Body of pancreas (tissue), 4 donors: ENCODE measurements at regions not wholly inside any gene's neighbourhood (a gene's known extent, or its start where the extent isn't known, plus 50 kb on each side); places are given as distances from the start of the nearest gene placed in this dataset.

Experiments used
- POLR2A ChIP-seq, 3 donors: fragments of 450-650 bp; IDR thresholded peaks; one replicate each; pipeline ENCODE4 v1.6.1; 2016; ENCODE audit warnings: antibody characterized with exemption in 3 of 3, mild to moderate bottlenecking in 2 of 3
- TF ChIP-seq, protein P1 (sequence below), 7 experiments: fragments of 450-650 bp in 4 of 7; fragments of 200-600 bp in 3 of 7; sonication (generic) in 3 of 7; IDR thresholded peaks; one replicate each; pipeline ENCODE4 v1.5.1; 2016 to 2019; ENCODE audit warnings: antibody characterized with exemption in 7 of 7

- TF ChIP-seq, protein P1, sequence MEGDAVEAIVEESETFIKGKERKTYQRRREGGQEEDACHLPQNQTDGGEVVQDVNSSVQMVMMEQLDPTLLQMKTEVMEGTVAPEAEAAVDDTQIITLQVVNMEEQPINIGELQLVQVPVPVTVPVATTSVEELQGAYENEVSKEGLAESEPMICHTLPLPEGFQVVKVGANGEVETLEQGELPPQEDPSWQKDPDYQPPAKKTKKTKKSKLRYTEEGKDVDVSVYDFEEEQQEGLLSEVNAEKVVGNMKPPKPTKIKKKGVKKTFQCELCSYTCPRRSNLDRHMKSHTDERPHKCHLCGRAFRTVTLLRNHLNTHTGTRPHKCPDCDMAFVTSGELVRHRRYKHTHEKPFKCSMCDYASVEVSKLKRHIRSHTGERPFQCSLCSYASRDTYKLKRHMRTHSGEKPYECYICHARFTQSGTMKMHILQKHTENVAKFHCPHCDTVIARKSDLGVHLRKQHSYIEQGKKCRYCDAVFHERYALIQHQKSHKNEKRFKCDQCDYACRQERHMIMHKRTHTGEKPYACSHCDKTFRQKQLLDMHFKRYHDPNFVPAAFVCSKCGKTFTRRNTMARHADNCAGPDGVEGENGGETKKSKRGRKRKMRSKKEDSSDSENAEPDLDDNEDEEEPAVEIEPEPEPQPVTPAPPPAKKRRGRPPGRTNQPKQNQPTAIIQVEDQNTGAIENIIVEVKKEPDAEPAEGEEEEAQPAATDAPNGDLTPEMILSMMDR (IDR thresholded peaks at IDR 0.05): no peak
- TF ChIP-seq POLR2A (IDR thresholded peaks at IDR 0.05): no peak
Observed at GRCh38 chr1:36730599-36730998, 247.9 kb upstream of the CSF3R start.
